ENCODE measurements at regions not wholly inside any gene's neighbourhood (a gene's known extent, or its start where the extent isn't known, plus 50 kb on each side); places are given as distances from the start of the nearest gene placed in this dataset.

GRCh38 chr3:187942658-187943241 lies 197.5 kb upstream of the BCL6 start:
- H3K4me1 Mint-ChIP-seq: peaks cover 0 to 2% (median 0%) of the 10 kb centered on the region in 3 donors
- H3K36me3 Mint-ChIP-seq: peaks cover 0 to under 1% (median 0%) of the 10 kb centered on the region in 3 donors
- H3K27ac ChIP-seq (ENCODE audit: low read depth, low read length): no peak overlapping the region
- H3K9me3 ChIP-seq (ENCODE audit: low read length): no peaks in the 10 kb centered on the region
- peaks cover 15% of the 10 kb centered on the region for H3K4me1 ChIP-seq (ENCODE audit: insufficient read depth, low read length)
- H3K27ac Mint-ChIP-seq: peak overlapping the region in 1 of 8 donors; percentile 70
- H3K27me3 Mint-ChIP-seq: peaks cover 0 to 1% of the 10 kb centered on the region in 2 donors
- H3K9me3 Mint-ChIP-seq: no peaks in the 10 kb centered on the region
- no peak overlapping the region for H3K4me3 Mint-ChIP-seq
- no peaks in the 10 kb centered on the region for H3K36me3 ChIP-seq (ENCODE audit: insufficient read depth, low read length)
- DNase-seq: no peak
- no peaks in the 10 kb centered on the region for H3K27me3 ChIP-seq (ENCODE audit: insufficient read depth, low read length, poor library complexity, severe bottlenecking)
- no peak overlapping the region for H3K4me3 ChIP-seq (ENCODE audit: low read length)
- ChIA-PET POLR2A (no interaction called here), CTCF (interaction anchor here (1.1 kb wide), 1 partner anchor 33 kb away, joined by 3 read pairs; no protein-coding TSS in a partner anchor)

GRCh38 chr3:187943677-187944389 lies 198.6 kb upstream of the BCL6 start:
- no peaks in the 10 kb centered on the region for H3K9me3 ChIP-seq (ENCODE audit: low read length)
- peaks cover 15% of the 10 kb centered on the region for H3K4me1 ChIP-seq (ENCODE audit: insufficient read depth, low read length)
- Mint-ChIP-seq H3K4me1 (peaks cover 0 to 2% (median 0%) of the 10 kb centered on the region in 3 donors), H3K27me3 (no peaks in the 10 kb centered on the region), H3K9me3 (no peaks in the 10 kb centered on the region), H3K4me3 (no peak overlapping the region), H3K36me3 (no peaks in the 10 kb centered on the region), H3K27ac (no peak overlapping the region)
- no peak overlapping the region for H3K4me3 ChIP-seq (ENCODE audit: low read length)
- CTCF ChIA-PET: interaction anchor here (0.7 kb wide), 1 partner anchor 203 kb away, joined by 3 read pairs; no protein-coding TSS in a partner anchor
- no peaks in the 10 kb centered on the region for H3K27me3 ChIP-seq (ENCODE audit: insufficient read depth, low read length, poor library complexity, severe bottlenecking)
- H3K36me3 ChIP-seq (ENCODE audit: insufficient read depth, low read length): no peaks in the 10 kb centered on the region
- DNase-seq: no peak
- POLR2A ChIA-PET: no interaction called here
- no peak overlapping the region for H3K27ac ChIP-seq (ENCODE audit: low read depth, low read length)

- Mint-ChIP-seq H3K9me3 (no peaks in the 10 kb centered on the region), H3K27me3 (no peaks in the 10 kb centered on the region), H3K36me3 (no peaks in the 10 kb centered on the region), H3K27ac (no peak overlapping the region), H3K4me1 (peaks cover 0 to 2% (median 0%) of the 10 kb centered on the region in 3 donors), H3K4me3 (no peak overlapping the region)
- no peak overlapping the region for H3K4me3 ChIP-seq (ENCODE audit: low read length)
- H3K27me3 ChIP-seq (ENCODE audit: insufficient read depth, low read length, poor library complexity, severe bottlenecking): no peaks in the 10 kb centered on the region
- H3K27ac ChIP-seq (ENCODE audit: low read depth, low read length): no peak overlapping the region
- H3K9me3 ChIP-seq (ENCODE audit: low read length): no peaks in the 10 kb centered on the region
- H3K4me1 ChIP-seq (ENCODE audit: insufficient read depth, low read length): peaks cover 15% of the 10 kb centered on the region
- CTCF ChIA-PET: interaction anchor here (0.7 to 1.3 kb wide), 2 partner anchors 10 to 204 kb away, joined by 3 read pairs; no protein-coding TSS in a partner anchor
- DNase-seq: no peak
- POLR2A ChIA-PET: no interaction called here
- H3K36me3 ChIP-seq (ENCODE audit: insufficient read depth, low read length): no peaks in the 10 kb centered on the region
These were observed 199.3 kb upstream of the BCL6 start for GRCh38 chr3:187944390-187945179.

- POLR2A ChIA-PET: no interaction called here
- CTCF ChIA-PET: interaction anchor here (1.3 kb wide), 1 partner anchor 11 kb away, joined by 3 read pairs; no protein-coding TSS in a partner anchor
- H3K9me3 ChIP-seq (ENCODE audit: low read length): no peaks in the 10 kb centered on the region
- peaks cover 15% of the 10 kb centered on the region for H3K4me1 ChIP-seq (ENCODE audit: insufficient read depth, low read length)
- no peaks in the 10 kb centered on the region for H3K36me3 Mint-ChIP-seq
- H3K27ac ChIP-seq (ENCODE audit: low read depth, low read length): no peak overlapping the region
- H3K4me3 ChIP-seq (ENCODE audit: low read length): no peak overlapping the region
- no peaks in the 10 kb centered on the region for H3K9me3 Mint-ChIP-seq
- H3K27me3 ChIP-seq (ENCODE audit: insufficient read depth, low read length, poor library complexity, severe bottlenecking): no peaks in the 10 kb centered on the region
- no peaks in the 10 kb centered on the region for H3K36me3 ChIP-seq (ENCODE audit: insufficient read depth, low read length)
- no peak overlapping the region for H3K4me3 Mint-ChIP-seq
- H3K27me3 Mint-ChIP-seq: no peaks in the 10 kb centered on the region
- no peak overlapping the region for H3K27ac Mint-ChIP-seq
- H3K4me1 Mint-ChIP-seq: peaks cover 0 to 2% (median 0%) of the 10 kb centered on the region in 3 donors
- no peak for DNase-seq
These were observed 200.1 kb upstream of the BCL6 start for GRCh38 chr3:187945374-187945773.

GRCh38 chr3:187946163-187946691 lies 201.0 kb upstream of the BCL6 start:
- ChIA-PET CTCF (interaction anchor here (1.2 to 1.5 kb wide), 3 partner anchors 9 to 28 kb away, joined by 3 read pairs; no protein-coding TSS in a partner anchor), POLR2A (no interaction called here)
- no peaks in the 10 kb centered on the region for H3K9me3 ChIP-seq (ENCODE audit: low read length)
- Mint-ChIP-seq H3K27ac (peak overlapping the region in 1 of 8 donors; percentile 0), H3K36me3 (no peaks in the 10 kb centered on the region), H3K4me1 (peaks cover under 1 to 9% (median 5%) of the 10 kb centered on the region in 3 donors), H3K9me3 (no peaks in the 10 kb centered on the region), H3K27me3 (no peaks in the 10 kb centered on the region), H3K4me3 (no peak overlapping the region)
- no peaks in the 10 kb centered on the region for H3K36me3 ChIP-seq (ENCODE audit: insufficient read depth, low read length)
- H3K27ac ChIP-seq (ENCODE audit: low read depth, low read length): no peak overlapping the region
- DNase-seq: no peak
- peaks cover 17% of the 10 kb centered on the region for H3K4me1 ChIP-seq (ENCODE audit: insufficient read depth, low read length)
- no peaks in the 10 kb centered on the region for H3K27me3 ChIP-seq (ENCODE audit: insufficient read depth, low read length, poor library complexity, severe bottlenecking)
- no peak overlapping the region for H3K4me3 ChIP-seq (ENCODE audit: low read length)

- Histone ChIP-seq H3K4me3 (ENCODE audit: low read length) (no peak overlapping the region), H3K9me3 (ENCODE audit: low read length) (no peaks in the 10 kb centered on the region), H3K36me3 (ENCODE audit: insufficient read depth, low read length) (no peaks in the 10 kb centered on the region), H3K27me3 (ENCODE audit: insufficient read depth, low read length, poor library complexity, severe bottlenecking) (no peaks in the 10 kb centered on the region), H3K4me1 (ENCODE audit: insufficient read depth, low read length) (peaks cover 25% of the 10 kb centered on the region), H3K27ac (ENCODE audit: low read depth, low read length) (no peak overlapping the region)
- H3K4me1 Mint-ChIP-seq: peaks cover 8 to 17% (median 12%) of the 10 kb centered on the region in 3 donors
- no peaks in the 10 kb centered on the region for H3K27me3 Mint-ChIP-seq
- ChIA-PET POLR2A (no interaction called here), CTCF (interaction anchor here (1.2 to 1.5 kb wide), 2 partner anchors 9 to 27 kb away, joined by 3 read pairs; no protein-coding TSS in a partner anchor)
- no peak for DNase-seq
- H3K4me3 Mint-ChIP-seq: no peak overlapping the region
- H3K36me3 Mint-ChIP-seq: no peaks in the 10 kb centered on the region
- no peaks in the 10 kb centered on the region for H3K9me3 Mint-ChIP-seq
- H3K27ac Mint-ChIP-seq: no peak overlapping the region
These were observed 201.7 kb upstream of the BCL6 start for GRCh38 chr3:187946981-187947380.

- H3K9me3 Mint-ChIP-seq: no peaks in the 10 kb centered on the region
- POLR2A ChIA-PET: no interaction called here
These were observed 202.8 kb upstream of the BCL6 start for GRCh38 chr3:187947927-187948682.

More at GRCh38 chr3:187947927-187948682, 202.8 kb upstream of the BCL6 start:
- Histone ChIP-seq H3K4me3 (ENCODE audit: low read length) (no peak overlapping the region), H3K4me1 (ENCODE audit: insufficient read depth, low read length) (peaks cover 25% of the 10 kb centered on the region), H3K9me3 (ENCODE audit: low read length) (no peaks in the 10 kb centered on the region), H3K36me3 (ENCODE audit: insufficient read depth, low read length) (no peaks in the 10 kb centered on the region), H3K27me3 (ENCODE audit: insufficient read depth, low read length, poor library complexity, severe bottlenecking) (no peaks in the 10 kb centered on the region), H3K27ac (ENCODE audit: low read depth, low read length) (no peak overlapping the region)
- Mint-ChIP-seq H3K36me3 (no peaks in the 10 kb centered on the region), H3K4me1 (peaks cover 11 to 21% (median 15%) of the 10 kb centered on the region in 3 donors), H3K27me3 (no peaks in the 10 kb centered on the region), H3K27ac (no peak overlapping the region), H3K4me3 (no peak overlapping the region)
- DNase-seq: no peak
- CTCF ChIA-PET: interaction anchor here (0.7 kb wide), 1 partner anchor 9 kb away, joined by 3 read pairs; no protein-coding TSS in a partner anchor

All from CD8-positive, alpha-beta memory T cell (primary cell).